ENCODE measurements at regions not wholly inside any gene's neighbourhood (a gene's known extent, or its start where the extent isn't known, plus 50 kb on each side); places are given as distances from the start of the nearest gene placed in this dataset.

GRCh38 chr20:58012731-58013510, 215.5 kb downstream of the ANKRD60 start:
- H3K36me3 ChIP-seq (ENCODE audit: control insufficient read depth in 3 of 3, insufficient read depth in 2 of 3, low read depth in 1 of 3, low read length in 3 of 3) = no peaks in the 10 kb centered on the region
- H3K4me1 ChIP-seq (ENCODE audit: control insufficient read depth in 3 of 3, insufficient read depth in 2 of 3, low read depth in 1 of 3, low read length in 2 of 3) = no peaks in the 10 kb centered on the region
- no peak overlapping the region for H3K27ac ChIP-seq (ENCODE audit: low read depth in 1 of 3, low read length in 2 of 3)
- no peak for FAIRE-seq
- DNase-seq = no peak
- H3K27me3 ChIP-seq (ENCODE audit: control insufficient read depth in 3 of 3, insufficient read depth in 3 of 3, low read length in 3 of 3) = no peaks in the 10 kb centered on the region
- H3K4me3 ChIP-seq (ENCODE audit: low read depth in 1 of 3, low read length in 3 of 3) = no peak overlapping the region
- H3K9me3 ChIP-seq (ENCODE audit: control insufficient read depth in 2 of 2, insufficient read depth in 1 of 2, low read depth in 1 of 2, low read length in 1 of 2) = peaks cover 0 to 2% of the 10 kb centered on the region in 2 donors
- 76 to 86% (median 77%) methylated on average over 16 of the region's 16 CpGs for WGBS, 3 donors

GRCh38 chr20:58011947-58012610, 216.4 kb downstream of the ANKRD60 start:
- Histone ChIP-seq H3K27me3 (ENCODE audit: control insufficient read depth in 3 of 3, insufficient read depth in 3 of 3, low read length in 3 of 3) (no peaks in the 10 kb centered on the region), H3K4me1 (ENCODE audit: control insufficient read depth in 3 of 3, insufficient read depth in 2 of 3, low read depth in 1 of 3, low read length in 2 of 3) (no peaks in the 10 kb centered on the region), H3K4me3 (ENCODE audit: low read depth in 1 of 3, low read length in 3 of 3) (no peak overlapping the region), H3K27ac (ENCODE audit: low read depth in 1 of 3, low read length in 2 of 3) (no peak overlapping the region), H3K9me3 (ENCODE audit: control insufficient read depth in 2 of 2, insufficient read depth in 1 of 2, low read depth in 1 of 2, low read length in 1 of 2) (peaks cover 0 to 2% of the 10 kb centered on the region in 2 donors), H3K36me3 (ENCODE audit: control insufficient read depth in 3 of 3, insufficient read depth in 2 of 3, low read depth in 1 of 3, low read length in 3 of 3) (no peaks in the 10 kb centered on the region)
- 85 to 91% (median 88%) methylated on average over 11 of the region's 11 CpGs for WGBS, 3 donors
- no peak for DNase-seq
- no peak for FAIRE-seq

- Histone ChIP-seq H3K27me3 (ENCODE audit: control insufficient read depth in 3 of 3, insufficient read depth in 3 of 3, low read length in 3 of 3) (no peaks in the 10 kb centered on the region), H3K36me3 (ENCODE audit: control insufficient read depth in 3 of 3, insufficient read depth in 2 of 3, low read depth in 1 of 3, low read length in 3 of 3) (no peaks in the 10 kb centered on the region), H3K9me3 (ENCODE audit: control insufficient read depth in 2 of 2, insufficient read depth in 1 of 2, low read depth in 1 of 2, low read length in 1 of 2) (peaks cover 0 to 2% of the 10 kb centered on the region in 2 donors), H3K27ac (ENCODE audit: low read depth in 1 of 3, low read length in 2 of 3) (no peak overlapping the region), H3K4me3 (ENCODE audit: low read depth in 1 of 3, low read length in 3 of 3) (no peak overlapping the region), H3K4me1 (ENCODE audit: control insufficient read depth in 3 of 3, insufficient read depth in 2 of 3, low read depth in 1 of 3, low read length in 2 of 3) (no peaks in the 10 kb centered on the region)
- FAIRE-seq (no peak), DNase-seq (no peak)
- 76 to 86% (median 82%) methylated on average over 14 of the region's 14 CpGs for WGBS, 3 donors
Observed at GRCh38 chr20:58011106-58011946, 217.1 kb downstream of the ANKRD60 start.

- Histone ChIP-seq H3K27me3 (ENCODE audit: control insufficient read depth in 3 of 3, insufficient read depth in 3 of 3, low read length in 3 of 3) (no peaks in the 10 kb centered on the region), H3K4me3 (ENCODE audit: low read depth in 1 of 3, low read length in 3 of 3) (no peak overlapping the region), H3K4me1 (ENCODE audit: control insufficient read depth in 3 of 3, insufficient read depth in 2 of 3, low read depth in 1 of 3, low read length in 2 of 3) (no peaks in the 10 kb centered on the region), H3K36me3 (ENCODE audit: control insufficient read depth in 3 of 3, insufficient read depth in 2 of 3, low read depth in 1 of 3, low read length in 3 of 3) (no peaks in the 10 kb centered on the region), H3K27ac (ENCODE audit: low read depth in 1 of 3, low read length in 2 of 3) (no peak overlapping the region), H3K9me3 (ENCODE audit: control insufficient read depth in 2 of 2, insufficient read depth in 1 of 2, low read depth in 1 of 2, low read length in 1 of 2) (peaks cover 0 to 2% of the 10 kb centered on the region in 2 donors)
- 89 to 91% (median 90%) methylated on average over 13 of the region's 13 CpGs for WGBS, 3 donors
- DNase-seq (no peak), FAIRE-seq (no peak)
Observed at GRCh38 chr20:58010666-58011065, 217.8 kb downstream of the ANKRD60 start.

GRCh38 chr20:58010186-58010585, 218.3 kb downstream of the ANKRD60 start:
- Histone ChIP-seq H3K36me3 (ENCODE audit: control insufficient read depth in 3 of 3, insufficient read depth in 2 of 3, low read depth in 1 of 3, low read length in 3 of 3) (no peaks in the 10 kb centered on the region), H3K4me3 (ENCODE audit: low read depth in 1 of 3, low read length in 3 of 3) (no peak overlapping the region), H3K4me1 (ENCODE audit: control insufficient read depth in 3 of 3, insufficient read depth in 2 of 3, low read depth in 1 of 3, low read length in 2 of 3) (no peaks in the 10 kb centered on the region), H3K9me3 (ENCODE audit: control insufficient read depth in 2 of 2, insufficient read depth in 1 of 2, low read depth in 1 of 2, low read length in 1 of 2) (peaks cover 0 to under 1% of the 10 kb centered on the region in 2 donors), H3K27me3 (ENCODE audit: control insufficient read depth in 3 of 3, insufficient read depth in 3 of 3, low read length in 3 of 3) (no peaks in the 10 kb centered on the region), H3K27ac (ENCODE audit: low read depth in 1 of 3, low read length in 2 of 3) (no peak overlapping the region)
- 84 to 93% (median 88%) methylated on average over 7 of the region's 7 CpGs for WGBS, 3 donors
- FAIRE-seq = no peak
- no peak for DNase-seq

GRCh38 chr20:58008866-58009265, 219.6 kb downstream of the ANKRD60 start:
- no peaks in the 10 kb centered on the region for H3K9me3 ChIP-seq (ENCODE audit: control insufficient read depth in 2 of 2, insufficient read depth in 1 of 2, low read depth in 1 of 2, low read length in 1 of 2)
- H3K27me3 ChIP-seq (ENCODE audit: control insufficient read depth in 3 of 3, insufficient read depth in 3 of 3, low read length in 3 of 3) = no peaks in the 10 kb centered on the region
- DNase-seq = no peak
- no peaks in the 10 kb centered on the region for H3K4me1 ChIP-seq (ENCODE audit: control insufficient read depth in 3 of 3, insufficient read depth in 2 of 3, low read depth in 1 of 3, low read length in 2 of 3)
- WGBS, 3 donors = 72 to 84% (median 74%) methylated on average over 4 of the region's 4 CpGs
- FAIRE-seq = no peak
- no peak overlapping the region for H3K4me3 ChIP-seq (ENCODE audit: low read depth in 1 of 3, low read length in 3 of 3)
- H3K27ac ChIP-seq (ENCODE audit: low read depth in 1 of 3, low read length in 2 of 3) = no peak overlapping the region
- no peaks in the 10 kb centered on the region for H3K36me3 ChIP-seq (ENCODE audit: control insufficient read depth in 3 of 3, insufficient read depth in 2 of 3, low read depth in 1 of 3, low read length in 3 of 3)

GRCh38 chr20:58008413-58008812, 220.0 kb downstream of the ANKRD60 start:
- WGBS, 3 donors = 84 to 88% (median 85%) methylated on average over 13 of the region's 13 CpGs
- no peaks in the 10 kb centered on the region for H3K36me3 ChIP-seq (ENCODE audit: control insufficient read depth in 3 of 3, insufficient read depth in 2 of 3, low read depth in 1 of 3, low read length in 3 of 3)
- no peak overlapping the region for H3K27ac ChIP-seq (ENCODE audit: low read depth in 1 of 3, low read length in 2 of 3)
- H3K9me3 ChIP-seq (ENCODE audit: control insufficient read depth in 2 of 2, insufficient read depth in 1 of 2, low read depth in 1 of 2, low read length in 1 of 2) = no peaks in the 10 kb centered on the region
- no peaks in the 10 kb centered on the region for H3K27me3 ChIP-seq (ENCODE audit: control insufficient read depth in 3 of 3, insufficient read depth in 3 of 3, low read length in 3 of 3)
- FAIRE-seq = no peak
- H3K4me3 ChIP-seq (ENCODE audit: low read depth in 1 of 3, low read length in 3 of 3) = no peak overlapping the region
- no peak for DNase-seq
- H3K4me1 ChIP-seq (ENCODE audit: control insufficient read depth in 3 of 3, insufficient read depth in 2 of 3, low read depth in 1 of 3, low read length in 2 of 3) = no peaks in the 10 kb centered on the region

GRCh38 chr20:58007947-58008346, 220.5 kb downstream of the ANKRD60 start:
- Histone ChIP-seq H3K9me3 (ENCODE audit: control insufficient read depth in 2 of 2, insufficient read depth in 1 of 2, low read depth in 1 of 2, low read length in 1 of 2) (no peaks in the 10 kb centered on the region), H3K4me1 (ENCODE audit: control insufficient read depth in 3 of 3, insufficient read depth in 2 of 3, low read depth in 1 of 3, low read length in 2 of 3) (no peaks in the 10 kb centered on the region), H3K27me3 (ENCODE audit: control insufficient read depth in 3 of 3, insufficient read depth in 3 of 3, low read length in 3 of 3) (no peaks in the 10 kb centered on the region), H3K36me3 (ENCODE audit: control insufficient read depth in 3 of 3, insufficient read depth in 2 of 3, low read depth in 1 of 3, low read length in 3 of 3) (no peaks in the 10 kb centered on the region), H3K27ac (ENCODE audit: low read depth in 1 of 3, low read length in 2 of 3) (no peak overlapping the region), H3K4me3 (ENCODE audit: low read depth in 1 of 3, low read length in 3 of 3) (no peak overlapping the region)
- WGBS, 3 donors = 90 to 96% (median 91%) methylated on average over 2 of the region's 2 CpGs
- DNase-seq (no peak), FAIRE-seq (no peak)

All from small intestine (tissue), 7 donors.